IPS-20b (cell line): ENCODE measurements at regions not wholly inside any gene's neighbourhood (a gene's known extent, or its start where the extent isn't known, plus 50 kb on each side); places are given as distances from the start of the nearest gene placed in this dataset.

Source experiments
- H3K27ac ChIP-seq: one replicate; pipeline ENCODE4 v1.5.1; 2013; ENCODE audit warnings: low read length
- H3K27me3 ChIP-seq: 2 replicates; pipeline ENCODE4 v1.6.1; 2013; ENCODE audit warnings: mild to moderate bottlenecking, low read length, inconsistent platforms; ENCODE audit not compliant: insufficient read depth
- H3K36me3 ChIP-seq: 2 replicates; pipeline ENCODE4 v1.6.1; 2013; ENCODE audit warnings: low read depth, mild to moderate bottlenecking, inconsistent platforms, low read length, moderate library complexity; ENCODE audit not compliant: insufficient read depth
- H3K4me1 ChIP-seq: 2 replicates; pipeline ENCODE4 v1.6.1; 2013; ENCODE audit warnings: mild to moderate bottlenecking, control low read depth, inconsistent platforms, low read length, moderate library complexity; ENCODE audit not compliant: insufficient read depth
- H3K4me3 ChIP-seq: 2 replicates; pipeline ENCODE4 v1.5.1; 2013; ENCODE audit warnings: mild to moderate bottlenecking, low read length, inconsistent platforms
- H3K9ac ChIP-seq: 2 replicates; pipeline ENCODE4 v1.6.1; 2013; ENCODE audit warnings: low read depth, mild to moderate bottlenecking, inconsistent platforms, low read length, moderate library complexity
- H3K9me3 ChIP-seq: 2 replicates; pipeline ENCODE4 v1.6.1; 2013; ENCODE audit warnings: mild to moderate bottlenecking, low read depth, low read length, inconsistent platforms; ENCODE audit not compliant: insufficient read depth

GRCh38 chr4:144799486-144799885, 153.5 kb downstream of the HHIP start:
- Histone ChIP-seq H3K4me3 (no peak overlapping the region), H3K36me3 (no peaks in the 10 kb centered on the region), H3K4me1 (peaks cover 3% of the 10 kb centered on the region; the same call in 1 of the 2 replicates), H3K9ac (no peak overlapping the region), H3K27ac (no peak overlapping the region), H3K27me3 (no peaks in the 10 kb centered on the region), H3K9me3 (no peaks in the 10 kb centered on the region)

- no peaks in the 10 kb centered on the region for H3K36me3 ChIP-seq
- H3K27ac ChIP-seq: no peak overlapping the region
- H3K9me3 ChIP-seq: no peaks in the 10 kb centered on the region
- no peak overlapping the region for H3K4me3 ChIP-seq
- no peak overlapping the region for H3K9ac ChIP-seq
- H3K4me1 ChIP-seq: peaks cover 3% of the 10 kb centered on the region; the same call in 1 of the 2 replicates
- no peaks in the 10 kb centered on the region for H3K27me3 ChIP-seq
Measured at GRCh38 chr4:144801731-144802130, 155.8 kb downstream of the HHIP start.

- Histone ChIP-seq H3K27ac (no peak overlapping the region), H3K27me3 (no peaks in the 10 kb centered on the region)
Measured at GRCh38 chr4:144808034-144808433, 162.1 kb downstream of the HHIP start.

GRCh38 chr4:144809056-144809640, 163.2 kb downstream of the HHIP start:
- no peaks in the 10 kb centered on the region for H3K27me3 ChIP-seq
- H3K9me3 ChIP-seq: peaks cover 6% of the 10 kb centered on the region; the same call in 1 of the 2 replicates
- H3K9ac ChIP-seq: peak overlapping the region; percentile 72
- no peaks in the 10 kb centered on the region for H3K36me3 ChIP-seq
- peaks cover 5% of the 10 kb centered on the region; the same call in 1 of the 2 replicates for H3K4me1 ChIP-seq
- H3K4me3 ChIP-seq: peak overlapping the region; percentile 47
- peak overlapping the region; percentile 84 for H3K27ac ChIP-seq

More at GRCh38 chr4:144808034-144808433, 162.1 kb downstream of the HHIP start:
- Histone ChIP-seq H3K9ac (no peak overlapping the region), H3K4me1 (peaks cover 5% of the 10 kb centered on the region; the same call in 1 of the 2 replicates), H3K36me3 (no peaks in the 10 kb centered on the region), H3K9me3 (peaks cover 6% of the 10 kb centered on the region; the same call in 1 of the 2 replicates), H3K4me3 (no peak overlapping the region)

- Histone ChIP-seq H3K36me3 (no peaks in the 10 kb centered on the region), H3K27ac (no peak overlapping the region), H3K27me3 (no peaks in the 10 kb centered on the region), H3K4me1 (no peaks in the 10 kb centered on the region), H3K9me3 (no peaks in the 10 kb centered on the region), H3K9ac (no peak overlapping the region), H3K4me3 (no peak overlapping the region)
Measured at GRCh38 chr4:144816668-144817067, 170.7 kb downstream of the HHIP start.

- H3K9ac ChIP-seq: no peak overlapping the region
- no peak overlapping the region for H3K27ac ChIP-seq
- H3K36me3 ChIP-seq: no peaks in the 10 kb centered on the region
- no peaks in the 10 kb centered on the region for H3K27me3 ChIP-seq
- H3K4me1 ChIP-seq: no peaks in the 10 kb centered on the region
- H3K4me3 ChIP-seq: no peak overlapping the region
- no peaks in the 10 kb centered on the region for H3K9me3 ChIP-seq
Measured at GRCh38 chr4:144817081-144817480, 171.1 kb downstream of the HHIP start.

- H3K36me3 ChIP-seq: no peaks in the 10 kb centered on the region
- no peaks in the 10 kb centered on the region for H3K27me3 ChIP-seq
- H3K9ac ChIP-seq: no peak overlapping the region
- H3K4me3 ChIP-seq: no peak overlapping the region
- no peaks in the 10 kb centered on the region for H3K9me3 ChIP-seq
- H3K4me1 ChIP-seq: no peaks in the 10 kb centered on the region
- H3K27ac ChIP-seq: no peak overlapping the region
Measured at GRCh38 chr4:144818136-144818535, 172.2 kb downstream of the HHIP start.

GRCh38 chr4:144819591-144819990, 173.6 kb downstream of the HHIP start:
- no peaks in the 10 kb centered on the region for H3K36me3 ChIP-seq
- H3K4me1 ChIP-seq: no peaks in the 10 kb centered on the region
- no peaks in the 10 kb centered on the region for H3K27me3 ChIP-seq
- H3K4me3 ChIP-seq: no peak overlapping the region
- H3K27ac ChIP-seq: no peak overlapping the region
- H3K9ac ChIP-seq: no peak overlapping the region
- no peaks in the 10 kb centered on the region for H3K9me3 ChIP-seq

- Histone ChIP-seq H3K4me1 (no peaks in the 10 kb centered on the region), H3K9me3 (no peaks in the 10 kb centered on the region), H3K27me3 (no peaks in the 10 kb centered on the region), H3K36me3 (no peaks in the 10 kb centered on the region), H3K27ac (no peak overlapping the region), H3K4me3 (no peak overlapping the region), H3K9ac (no peak overlapping the region)
Measured at GRCh38 chr4:144820011-144820727, 174.2 kb downstream of the HHIP start.

- no peaks in the 10 kb centered on the region for H3K36me3 ChIP-seq
Measured at GRCh38 chr4:144820728-144821085, 174.8 kb downstream of the HHIP start.

GRCh38 chr4:144831971-144832370, 186.0 kb downstream of the HHIP start:
- no peaks in the 10 kb centered on the region for H3K9me3 ChIP-seq
- H3K9ac ChIP-seq: no peak overlapping the region
- H3K27ac ChIP-seq: no peak overlapping the region
- H3K36me3 ChIP-seq: no peaks in the 10 kb centered on the region
- no peaks in the 10 kb centered on the region for H3K4me1 ChIP-seq
- no peak overlapping the region for H3K4me3 ChIP-seq
- H3K27me3 ChIP-seq: no peaks in the 10 kb centered on the region

More at GRCh38 chr4:144820728-144821085, 174.8 kb downstream of the HHIP start:
- Histone ChIP-seq H3K27ac (no peak overlapping the region), H3K4me3 (no peak overlapping the region), H3K9ac (no peak overlapping the region), H3K4me1 (no peaks in the 10 kb centered on the region), H3K9me3 (no peaks in the 10 kb centered on the region), H3K27me3 (no peaks in the 10 kb centered on the region)

- no peaks in the 10 kb centered on the region for H3K27me3 ChIP-seq
Measured at GRCh38 chr4:144845411-144845810, 199.5 kb downstream of the HHIP start.

More at GRCh38 chr4:144845411-144845810, 199.5 kb downstream of the HHIP start:
- no peaks in the 10 kb centered on the region for H3K4me1 ChIP-seq
- H3K36me3 ChIP-seq: no peaks in the 10 kb centered on the region
- no peak overlapping the region for H3K27ac ChIP-seq
- no peak overlapping the region for H3K9ac ChIP-seq
- no peaks in the 10 kb centered on the region; the same call in none of the 2 replicates for H3K9me3 ChIP-seq
- no peak overlapping the region for H3K4me3 ChIP-seq
